ENCODE measurements at regions not wholly inside any gene's neighbourhood (a gene's known extent, or its start where the extent isn't known, plus 50 kb on each side); places are given as distances from the start of the nearest gene placed in this dataset.

DNA sequence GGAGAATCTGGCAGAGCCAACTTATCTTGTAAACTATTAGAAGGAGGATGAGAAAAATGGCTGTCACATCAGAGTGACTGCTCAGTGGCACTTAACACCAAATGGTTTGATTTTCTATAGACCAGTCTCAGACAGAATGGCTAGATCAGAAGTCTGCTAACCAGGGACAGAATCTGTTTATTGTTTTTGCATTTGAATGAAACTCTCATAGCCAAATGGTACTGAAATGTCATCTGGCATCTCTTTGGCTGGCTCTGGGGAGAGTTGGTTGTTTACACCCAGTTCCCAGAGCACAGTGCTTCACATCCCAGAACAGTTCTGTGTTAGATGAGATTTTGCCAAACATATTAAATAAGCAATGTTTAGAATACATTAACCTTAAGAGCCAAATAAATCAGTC, 106.6 kb upstream of the HMHB1 start:
- TF ChIP-seq, protein P1, sequence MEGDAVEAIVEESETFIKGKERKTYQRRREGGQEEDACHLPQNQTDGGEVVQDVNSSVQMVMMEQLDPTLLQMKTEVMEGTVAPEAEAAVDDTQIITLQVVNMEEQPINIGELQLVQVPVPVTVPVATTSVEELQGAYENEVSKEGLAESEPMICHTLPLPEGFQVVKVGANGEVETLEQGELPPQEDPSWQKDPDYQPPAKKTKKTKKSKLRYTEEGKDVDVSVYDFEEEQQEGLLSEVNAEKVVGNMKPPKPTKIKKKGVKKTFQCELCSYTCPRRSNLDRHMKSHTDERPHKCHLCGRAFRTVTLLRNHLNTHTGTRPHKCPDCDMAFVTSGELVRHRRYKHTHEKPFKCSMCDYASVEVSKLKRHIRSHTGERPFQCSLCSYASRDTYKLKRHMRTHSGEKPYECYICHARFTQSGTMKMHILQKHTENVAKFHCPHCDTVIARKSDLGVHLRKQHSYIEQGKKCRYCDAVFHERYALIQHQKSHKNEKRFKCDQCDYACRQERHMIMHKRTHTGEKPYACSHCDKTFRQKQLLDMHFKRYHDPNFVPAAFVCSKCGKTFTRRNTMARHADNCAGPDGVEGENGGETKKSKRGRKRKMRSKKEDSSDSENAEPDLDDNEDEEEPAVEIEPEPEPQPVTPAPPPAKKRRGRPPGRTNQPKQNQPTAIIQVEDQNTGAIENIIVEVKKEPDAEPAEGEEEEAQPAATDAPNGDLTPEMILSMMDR (conservative IDR thresholded peaks at IDR 0.05 in 1 of 2, IDR thresholded peaks at IDR 0.05 in 1 of 2; ENCODE audit: low read depth in 1 of 2, low read length in 2 of 2) = no peak
- TF ChIP-seq EZH2 (IDR thresholded peaks at IDR 0.05; ENCODE audit: low read length, missing control alignments) = no peak

Data from fibroblast of lung (primary cell).